ENCODE measurements at regions not wholly inside any gene's neighbourhood (a gene's known extent, or its start where the extent isn't known, plus 50 kb on each side); places are given as distances from the start of the nearest gene placed in this dataset.
A peak's percentile ranks its signal among the peaks of the same experiment; 100 is the strongest.

GRCh38 chr6:104320896-104321295 is 538.8 kb downstream of the HACE1 start:
- Mint-ChIP-seq H3K27me3 (no peaks in the 10 kb centered on the region), H3K9me3 (no peaks in the 10 kb centered on the region), H3K4me1 (ENCODE audit: low read depth in 2 of 2) (no peaks in the 10 kb centered on the region), H3K27ac (no peak overlapping the region), H3K36me3 (no peaks in the 10 kb centered on the region), H3K4me3 (no peak overlapping the region)
- DNase-seq (ENCODE audit: low spot score) (no peak), ATAC-seq (no peak)

- no peaks in the 10 kb centered on the region for H3K27me3 Mint-ChIP-seq
- H3K4me3 Mint-ChIP-seq, result no peak overlapping the region
- DNase-seq (ENCODE audit: low spot score) (no peak), ATAC-seq (no peak)
- H3K36me3 Mint-ChIP-seq, result no peaks in the 10 kb centered on the region
- peaks cover 13% of the 10 kb centered on the region for H3K9me3 Mint-ChIP-seq
- H3K4me1 Mint-ChIP-seq (ENCODE audit: low read depth in 2 of 2), result no peaks in the 10 kb centered on the region
- H3K27ac Mint-ChIP-seq, result no peak overlapping the region
Observed at GRCh38 chr6:104312851-104313250, 546.9 kb downstream of the HACE1 start.

GRCh38 chr6:104306211-104306610 is 553.5 kb downstream of the HACE1 start:
- no peak for DNase-seq (ENCODE audit: low spot score)
- no peak overlapping the region for H3K4me3 Mint-ChIP-seq
- no peaks in the 10 kb centered on the region for H3K4me1 Mint-ChIP-seq (ENCODE audit: low read depth in 2 of 2)
- no peak overlapping the region for H3K27ac Mint-ChIP-seq
- ATAC-seq, result no peak
- no peaks in the 10 kb centered on the region for H3K36me3 Mint-ChIP-seq
- H3K9me3 Mint-ChIP-seq, result peaks cover 10% of the 10 kb centered on the region
- H3K27me3 Mint-ChIP-seq, result no peaks in the 10 kb centered on the region

- ATAC-seq (no peak), DNase-seq (ENCODE audit: low spot score) (no peak)
- Mint-ChIP-seq H3K4me3 (no peak overlapping the region), H3K27me3 (no peaks in the 10 kb centered on the region), H3K36me3 (no peaks in the 10 kb centered on the region), H3K9me3 (peaks cover 12% of the 10 kb centered on the region), H3K27ac (no peak overlapping the region), H3K4me1 (ENCODE audit: low read depth in 2 of 2) (no peaks in the 10 kb centered on the region)
Observed at GRCh38 chr6:104305206-104305605, 554.5 kb downstream of the HACE1 start.

- no peak overlapping the region for H3K27ac Mint-ChIP-seq
- H3K4me3 Mint-ChIP-seq, result no peak overlapping the region
- no peaks in the 10 kb centered on the region for H3K27me3 Mint-ChIP-seq
- no peaks in the 10 kb centered on the region for H3K36me3 Mint-ChIP-seq
- DNase-seq (ENCODE audit: low spot score), result no peak
- ATAC-seq, result no peak
- peaks cover 8% of the 10 kb centered on the region for H3K9me3 Mint-ChIP-seq
- no peaks in the 10 kb centered on the region for H3K4me1 Mint-ChIP-seq (ENCODE audit: low read depth in 2 of 2)
Observed at GRCh38 chr6:104301951-104302350, 557.8 kb downstream of the HACE1 start.

DNA sequence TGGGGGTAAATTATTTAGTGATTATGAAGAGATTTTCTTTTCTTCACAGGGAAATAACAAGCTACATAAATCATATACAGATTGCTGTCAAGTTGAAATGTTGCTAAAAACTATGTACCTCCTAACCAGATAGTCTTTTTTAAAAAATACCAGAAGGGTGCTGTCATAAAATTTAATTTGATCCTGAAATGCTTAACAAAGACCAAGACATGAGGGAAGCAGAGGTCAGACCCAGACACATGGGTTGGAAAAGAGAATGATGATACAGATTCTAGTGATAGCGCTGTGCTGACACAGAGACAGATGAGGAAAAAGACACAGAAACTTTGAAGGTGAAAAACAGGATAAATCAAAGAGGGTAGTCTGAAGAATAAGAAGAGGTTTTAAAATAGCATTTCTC is 573.1 kb downstream of the HACE1 start:
- no peaks in the 10 kb centered on the region for H3K4me1 Mint-ChIP-seq (ENCODE audit: low read depth in 2 of 2)

DNA sequence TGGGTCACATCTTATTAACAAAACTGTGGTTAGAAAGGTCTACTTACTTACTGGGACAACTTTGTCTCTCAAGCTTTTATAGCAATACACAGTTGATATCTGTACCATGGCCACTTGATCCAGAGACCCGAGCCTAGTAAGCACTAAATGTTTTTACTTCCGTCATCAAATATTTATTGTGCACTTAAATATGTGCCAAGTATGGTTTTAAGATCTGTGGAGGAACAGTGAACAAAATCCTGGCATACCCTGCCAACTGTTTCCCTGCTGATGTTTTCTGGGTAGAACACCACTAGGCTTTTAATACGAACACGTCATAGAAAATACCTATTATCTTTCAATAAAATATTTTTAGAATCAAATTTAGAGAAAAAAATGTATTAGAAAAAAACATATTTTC is 574.8 kb downstream of the HACE1 start:
- no peaks in the 10 kb centered on the region for H3K27me3 Mint-ChIP-seq
- H3K27ac Mint-ChIP-seq, result no peak overlapping the region
- ATAC-seq (no peak), DNase-seq (ENCODE audit: low spot score) (no peak)
- peaks cover 15% of the 10 kb centered on the region for H3K9me3 Mint-ChIP-seq
- no peaks in the 10 kb centered on the region for H3K4me1 Mint-ChIP-seq (ENCODE audit: low read depth in 2 of 2)
- H3K36me3 Mint-ChIP-seq, result no peaks in the 10 kb centered on the region
- no peak overlapping the region for H3K4me3 Mint-ChIP-seq

More for the DNA sequence above, 573.1 kb downstream of the HACE1 start:
- Mint-ChIP-seq H3K9me3 (peaks cover 8% of the 10 kb centered on the region), H3K36me3 (no peaks in the 10 kb centered on the region), H3K4me3 (no peak overlapping the region), H3K27ac (no peak overlapping the region), H3K27me3 (no peaks in the 10 kb centered on the region)
- ATAC-seq (no peak), DNase-seq (ENCODE audit: low spot score) (no peak)

- no peaks in the 10 kb centered on the region for H3K36me3 Mint-ChIP-seq
- no peak overlapping the region for H3K27ac Mint-ChIP-seq
- H3K4me1 Mint-ChIP-seq (ENCODE audit: low read depth in 2 of 2), result no peaks in the 10 kb centered on the region
Observed at GRCh38 chr6:104282581-104282980, 577.1 kb downstream of the HACE1 start.

GRCh38 chr6:104281370-104281769 is 578.3 kb downstream of the HACE1 start:
- ATAC-seq (no peak), DNase-seq (ENCODE audit: low spot score) (no peak)
- H3K4me1 Mint-ChIP-seq (ENCODE audit: low read depth in 2 of 2), result no peaks in the 10 kb centered on the region
- no peak overlapping the region for H3K4me3 Mint-ChIP-seq
- H3K36me3 Mint-ChIP-seq, result no peaks in the 10 kb centered on the region
- peaks cover 19% of the 10 kb centered on the region for H3K9me3 Mint-ChIP-seq
- no peaks in the 10 kb centered on the region for H3K27me3 Mint-ChIP-seq
- H3K27ac Mint-ChIP-seq, result no peak overlapping the region

More at GRCh38 chr6:104282581-104282980, 577.1 kb downstream of the HACE1 start:
- H3K27me3 Mint-ChIP-seq, result no peaks in the 10 kb centered on the region
- no peak overlapping the region for H3K4me3 Mint-ChIP-seq
- ATAC-seq (no peak), DNase-seq (ENCODE audit: low spot score) (no peak)
- peaks cover 23% of the 10 kb centered on the region for H3K9me3 Mint-ChIP-seq

DNA sequence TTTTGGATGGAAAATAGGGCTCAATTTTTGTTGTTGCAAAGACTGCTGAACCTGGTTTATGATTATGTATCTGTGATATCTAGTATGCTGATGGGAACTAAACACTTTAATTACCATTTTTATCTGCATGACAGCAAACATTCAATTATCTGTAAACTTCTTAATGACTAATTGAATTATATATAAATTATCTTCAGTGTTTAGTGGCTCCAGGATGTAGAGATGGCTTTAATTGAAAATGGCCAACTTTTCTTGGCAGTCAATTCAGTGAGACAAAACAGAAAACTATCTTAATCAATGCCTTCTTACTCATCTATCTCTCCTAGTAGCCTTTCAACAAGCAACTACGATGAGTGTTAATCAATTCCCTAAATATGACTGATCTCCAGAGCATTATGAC is 591.3 kb downstream of the HACE1 start:
- Mint-ChIP-seq H3K27me3 (no peaks in the 10 kb centered on the region), H3K4me3 (no peak overlapping the region), H3K36me3 (no peaks in the 10 kb centered on the region), H3K9me3 (peaks cover 3% of the 10 kb centered on the region), H3K27ac (no peak overlapping the region), H3K4me1 (ENCODE audit: low read depth in 2 of 2) (no peaks in the 10 kb centered on the region)
- ATAC-seq (no peak), DNase-seq (ENCODE audit: low spot score) (no peak)

DNA sequence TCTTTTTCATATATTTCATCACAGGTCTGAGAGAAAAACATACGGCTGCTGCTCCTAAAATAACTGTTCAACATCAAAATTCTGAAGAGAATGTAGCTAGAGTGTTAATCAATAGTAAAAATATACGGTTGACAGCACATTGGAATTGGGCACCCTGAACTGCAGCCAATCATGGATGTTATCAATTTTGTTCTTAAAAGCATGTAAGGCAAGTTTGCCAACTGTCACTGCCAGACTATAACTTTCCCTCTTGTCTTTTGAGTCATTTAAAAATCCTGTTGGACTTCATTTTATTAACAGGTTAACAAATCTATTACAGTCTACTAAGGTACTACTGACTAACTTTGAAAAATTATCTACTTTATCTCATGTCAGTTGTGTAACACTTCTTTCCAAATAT is 592.8 kb downstream of the HACE1 start:
- H3K9me3 Mint-ChIP-seq, result peaks cover 3% of the 10 kb centered on the region
- H3K4me1 Mint-ChIP-seq (ENCODE audit: low read depth in 2 of 2), result no peaks in the 10 kb centered on the region
- no peaks in the 10 kb centered on the region for H3K36me3 Mint-ChIP-seq
- DNase-seq (ENCODE audit: low spot score) (no peak), ATAC-seq (no peak)
- no peaks in the 10 kb centered on the region for H3K27me3 Mint-ChIP-seq
- no peak overlapping the region for H3K4me3 Mint-ChIP-seq
- no peak overlapping the region for H3K27ac Mint-ChIP-seq

- H3K36me3 Mint-ChIP-seq, result no peaks in the 10 kb centered on the region
- DNase-seq (ENCODE audit: low spot score) (no peak), ATAC-seq (no peak)
- H3K9me3 Mint-ChIP-seq, result peaks cover 5% of the 10 kb centered on the region
- no peak overlapping the region for H3K27ac Mint-ChIP-seq
- no peak overlapping the region for H3K4me3 Mint-ChIP-seq
- no peaks in the 10 kb centered on the region for H3K4me1 Mint-ChIP-seq (ENCODE audit: low read depth in 2 of 2)
- no peaks in the 10 kb centered on the region for H3K27me3 Mint-ChIP-seq
Observed at GRCh38 chr6:104256646-104257045, 603.1 kb downstream of the HACE1 start.

DNA sequence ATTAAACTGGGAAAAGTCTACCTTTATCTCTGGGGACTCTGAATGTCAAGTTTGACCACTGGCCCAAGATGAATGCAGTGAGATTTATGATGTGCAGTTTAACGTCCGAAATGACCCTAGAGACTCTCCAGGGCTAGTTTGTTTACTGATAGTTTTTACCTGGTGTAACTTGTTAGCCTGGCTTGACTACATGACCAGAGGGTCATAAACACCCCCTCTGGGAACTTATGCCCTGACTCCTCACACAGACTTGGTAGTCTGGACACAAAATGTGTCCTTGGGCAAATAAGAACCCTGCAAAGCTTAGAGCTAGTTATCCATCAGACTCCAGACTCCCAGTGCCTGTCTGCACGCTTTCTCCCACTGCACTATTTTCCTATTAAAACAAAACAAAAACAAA is 606.5 kb downstream of the HACE1 start:
- H3K36me3 Mint-ChIP-seq, result no peaks in the 10 kb centered on the region
- no peak for ATAC-seq
- DNase-seq (ENCODE audit: low spot score), result no peak
- H3K9me3 Mint-ChIP-seq, result peaks cover 9% of the 10 kb centered on the region
- no peaks in the 10 kb centered on the region for H3K27me3 Mint-ChIP-seq
- no peak overlapping the region for H3K27ac Mint-ChIP-seq
- H3K4me3 Mint-ChIP-seq, result no peak overlapping the region
- H3K4me1 Mint-ChIP-seq (ENCODE audit: low read depth in 2 of 2), result no peaks in the 10 kb centered on the region

DNA sequence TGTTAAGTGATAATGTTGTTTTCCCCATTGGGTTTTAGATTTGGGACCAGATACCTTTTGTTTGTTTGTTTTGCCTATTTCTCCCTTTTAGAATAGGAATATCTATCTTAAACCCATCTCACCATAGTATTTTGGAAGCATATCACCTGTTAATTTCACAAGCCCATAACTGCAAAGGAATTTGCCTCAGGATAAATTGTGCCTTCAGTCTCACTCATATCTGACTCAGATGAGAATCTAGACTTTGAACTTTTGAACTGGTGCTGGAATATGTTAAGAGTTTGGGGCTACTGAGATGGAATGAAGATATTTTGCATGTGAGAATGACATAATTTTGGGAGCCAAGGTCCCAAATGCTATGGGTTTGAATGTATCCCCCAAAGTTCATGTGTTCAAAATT is 607.4 kb downstream of the HACE1 start:
- Mint-ChIP-seq H3K36me3 (no peaks in the 10 kb centered on the region), H3K9me3 (peaks cover 12% of the 10 kb centered on the region), H3K4me3 (no peak overlapping the region), H3K27me3 (no peaks in the 10 kb centered on the region), H3K27ac (no peak overlapping the region), H3K4me1 (ENCODE audit: low read depth in 2 of 2) (no peaks in the 10 kb centered on the region)
- no peak for DNase-seq (ENCODE audit: low spot score)
- no peak for ATAC-seq

DNA sequence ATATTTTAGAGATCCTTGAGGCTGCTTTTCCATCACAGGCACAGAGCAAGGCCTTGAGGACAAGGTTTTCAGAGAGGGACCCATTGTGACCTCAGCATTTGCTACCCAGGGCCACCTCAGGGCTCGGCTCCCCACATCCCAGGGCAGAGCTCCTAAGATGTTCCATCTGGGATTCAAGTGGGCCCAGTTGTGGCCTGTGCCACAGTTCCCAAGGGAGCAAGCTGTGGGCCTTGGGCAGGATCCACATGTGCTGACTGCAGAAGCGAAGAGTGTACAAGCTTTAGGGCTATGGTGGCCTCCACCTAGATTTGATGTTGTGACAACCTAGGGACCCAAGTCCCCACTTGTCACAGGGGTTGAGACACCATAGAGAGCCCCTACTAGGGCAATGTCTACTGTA is 608.1 kb downstream of the HACE1 start:
- H3K4me3 Mint-ChIP-seq, result no peak overlapping the region
- ATAC-seq (peak in 1 of 2 donors; percentile 41), DNase-seq (ENCODE audit: low spot score) (no peak)
- no peaks in the 10 kb centered on the region for H3K27me3 Mint-ChIP-seq
- H3K4me1 Mint-ChIP-seq (ENCODE audit: low read depth in 2 of 2), result no peaks in the 10 kb centered on the region
- no peaks in the 10 kb centered on the region for H3K36me3 Mint-ChIP-seq
- no peak overlapping the region for H3K27ac Mint-ChIP-seq
- peaks cover 12% of the 10 kb centered on the region for H3K9me3 Mint-ChIP-seq

Data from natural killer cell treated with Interleukin-12 subunit alpha and Interleukin-12 subunit beta and Interleukin-15 and Interleukin-18, amount 100 ng/mL, for 72 hours (primary cell).